ENCODE measurements at regions not wholly inside any gene's neighbourhood (a gene's known extent, or its start where the extent isn't known, plus 50 kb on each side); places are given as distances from the start of the nearest gene placed in this dataset.
"Not testable (repeated sequence)": the region's sequence is repeated elsewhere in the genome, so short reads cannot be mapped to it uniquely, and the experiment has no call there.

DNA sequence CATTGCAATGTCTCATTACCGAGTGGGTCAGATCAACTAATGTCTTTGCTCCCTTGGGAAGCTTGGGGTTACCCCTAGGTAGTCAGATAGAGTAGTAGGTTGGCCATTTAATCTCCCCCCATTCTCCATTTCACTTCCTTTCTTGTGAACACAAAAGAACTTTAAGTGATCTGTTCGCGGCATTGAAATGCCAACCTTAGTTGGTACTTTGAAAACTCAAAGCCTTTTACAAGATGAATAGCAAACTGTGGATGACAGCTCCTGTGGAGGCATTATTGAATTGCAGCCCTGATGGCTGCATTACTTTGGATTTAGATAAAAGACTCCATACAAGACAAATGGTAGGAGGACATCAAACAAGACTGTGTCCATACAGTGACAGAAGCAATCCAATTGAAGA, 469.1 kb downstream of the GBA3 start:
- DNase-seq: no peak

DNA sequence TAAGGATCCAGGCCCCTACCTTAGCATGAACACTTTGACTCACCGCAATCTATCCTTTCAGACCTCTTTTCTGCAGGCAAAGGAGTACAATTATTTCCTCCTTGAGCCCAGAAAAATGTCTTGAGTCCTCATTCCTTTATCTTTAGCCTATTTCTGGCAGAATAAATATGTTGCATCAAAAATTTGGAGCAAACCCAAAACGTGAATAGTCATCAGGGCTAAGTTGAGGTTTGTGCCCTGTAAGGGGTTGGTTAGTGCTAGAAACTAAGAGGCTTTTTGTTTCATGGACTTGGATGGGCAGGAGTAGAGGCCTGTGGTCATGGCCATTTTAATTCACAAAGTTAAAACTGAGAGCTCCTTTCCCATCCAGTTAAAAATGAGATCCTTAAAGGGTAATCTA, 460.3 kb downstream of the GBA3 start:
- no peak for DNase-seq

GRCh38 chr4:23149815-23150214, 457.1 kb downstream of the GBA3 start:
- no peak for DNase-seq

DNA sequence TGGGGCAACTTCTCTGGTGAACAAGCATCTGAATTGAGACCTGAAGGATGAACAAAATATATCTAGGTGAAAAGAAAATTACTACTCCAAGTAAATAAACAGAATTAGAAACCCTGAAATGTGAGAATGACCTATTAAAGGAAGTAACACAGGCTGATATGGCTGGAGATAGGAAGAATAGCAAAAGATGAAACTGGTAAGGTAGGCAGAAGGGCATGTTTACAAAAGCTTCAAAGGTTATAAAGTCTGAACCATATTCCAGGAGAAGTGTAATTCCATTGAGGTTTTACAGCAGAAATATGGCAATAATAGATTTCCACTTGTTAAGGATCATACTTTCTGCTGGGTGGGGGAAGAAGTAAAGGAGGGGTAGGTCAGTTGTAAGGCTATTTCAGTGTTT, 452.0 kb downstream of the GBA3 start:
- no peak for DNase-seq

GRCh38 chr4:23135792-23136645, 443.3 kb downstream of the GBA3 start:
- DNase-seq: no peak

GRCh38 chr4:23134331-23134730, 441.6 kb downstream of the GBA3 start:
- no peak for DNase-seq

DNA sequence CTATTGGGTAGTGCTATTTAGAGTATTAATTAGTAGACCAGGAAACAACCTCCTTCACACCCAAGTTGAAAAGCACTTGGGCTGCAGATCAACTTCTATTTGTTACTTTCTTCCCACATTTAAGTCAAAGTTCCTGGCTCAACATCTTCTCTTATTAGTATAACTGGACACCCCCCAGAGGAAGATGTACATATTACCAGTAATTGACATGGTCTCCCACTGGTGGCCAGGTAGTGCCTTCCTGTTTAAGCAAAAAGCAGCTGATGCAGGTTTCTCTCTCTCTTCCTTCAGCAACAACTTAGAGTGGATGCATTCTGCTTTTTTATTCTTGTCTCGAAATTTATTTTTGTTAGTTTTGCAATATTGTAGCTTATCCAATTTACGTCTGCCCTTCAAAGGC, 438.1 kb downstream of the GBA3 start:
- DNase-seq: no peak

- no peak for DNase-seq
Measured at GRCh38 chr4:23125118-23125517, 432.4 kb downstream of the GBA3 start.

- DNase-seq: no peak
Measured at GRCh38 chr4:23122666-23123400, 430.1 kb downstream of the GBA3 start.

DNA sequence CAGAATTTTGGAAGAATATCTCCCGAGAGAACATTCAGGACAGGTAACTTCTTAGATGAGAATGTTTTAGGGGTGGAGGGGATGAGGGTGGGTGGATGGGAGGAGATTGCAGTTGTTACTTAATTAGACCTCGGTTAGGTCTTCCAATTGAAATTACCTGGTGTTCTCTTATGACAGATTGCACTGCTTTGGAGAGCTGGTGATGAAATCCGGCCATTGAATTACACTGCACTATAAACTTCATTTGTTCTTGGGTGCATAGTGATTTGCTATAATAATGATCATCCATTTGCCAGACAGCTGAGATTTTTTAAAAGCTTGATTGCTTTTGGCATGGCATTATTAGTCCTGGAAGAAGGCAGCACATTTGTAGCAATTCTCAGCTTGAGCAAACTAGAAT, 427.6 kb downstream of the GBA3 start:
- no peak for DNase-seq

DNA sequence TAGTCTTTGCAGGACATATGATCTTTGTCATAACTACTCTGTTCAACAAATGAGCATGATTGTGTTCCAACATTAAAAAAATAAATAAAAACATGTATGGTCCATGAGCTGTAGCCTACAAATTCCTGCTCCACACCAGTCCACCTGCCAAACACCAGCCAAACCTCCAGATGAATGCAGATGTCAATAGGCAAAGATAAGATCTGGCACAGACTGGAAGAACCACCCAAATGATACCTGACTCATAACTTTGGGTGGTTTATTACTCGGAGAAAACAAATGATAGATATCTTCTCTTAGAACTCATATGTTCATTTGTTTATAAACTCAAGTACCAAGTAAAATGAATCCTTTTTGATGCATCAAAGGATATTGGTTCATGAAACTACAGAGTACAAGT, 425.1 kb downstream of the GBA3 start:
- no peak for DNase-seq

- DNase-seq: no peak
Measured at GRCh38 chr4:23114538-23114937, 421.8 kb downstream of the GBA3 start.

DNA sequence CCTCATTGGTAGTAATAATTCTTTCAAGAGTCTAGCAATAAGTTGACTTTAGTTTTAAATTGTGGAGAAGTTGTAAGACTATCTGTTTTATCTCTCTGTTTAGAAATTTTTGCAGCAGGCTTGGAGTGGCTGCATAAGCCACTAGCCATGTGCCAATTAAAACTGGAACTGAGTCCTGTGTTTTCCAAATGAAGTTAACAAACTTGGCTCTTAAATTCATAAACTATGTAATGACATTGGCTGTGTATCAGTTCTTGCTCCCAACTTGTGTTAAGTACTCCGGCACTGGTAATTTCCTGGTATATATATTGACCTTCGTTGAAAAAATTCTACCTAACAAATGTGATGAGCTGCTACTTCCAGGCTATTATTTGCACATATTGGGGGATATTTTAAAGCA, 420.4 kb downstream of the GBA3 start:
- DNase-seq: no peak

DNA sequence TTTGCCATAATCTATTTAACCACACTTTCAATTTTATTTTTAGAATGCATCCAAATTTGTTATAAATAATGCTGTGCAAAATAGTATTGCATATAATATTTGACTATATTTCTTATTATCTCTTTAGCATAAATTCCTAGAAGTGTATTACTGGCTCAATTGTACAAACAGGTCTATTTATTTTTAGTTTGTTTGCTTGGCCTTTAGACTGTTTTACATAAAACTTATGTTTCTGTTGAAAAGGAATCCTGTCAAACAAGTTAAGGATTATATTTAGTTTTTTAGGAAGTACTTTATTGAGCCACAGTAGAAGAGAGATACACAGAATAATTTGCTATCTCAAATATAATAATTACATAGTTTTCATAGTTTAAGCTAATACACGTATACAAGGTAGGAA, 413.8 kb downstream of the GBA3 start:
- no peak for DNase-seq

- DNase-seq: no peak
Measured at GRCh38 chr4:23105759-23106370, 413.1 kb downstream of the GBA3 start.

- DNase-seq: no peak
Measured at GRCh38 chr4:23097251-23097650, 404.5 kb downstream of the GBA3 start.

DNA sequence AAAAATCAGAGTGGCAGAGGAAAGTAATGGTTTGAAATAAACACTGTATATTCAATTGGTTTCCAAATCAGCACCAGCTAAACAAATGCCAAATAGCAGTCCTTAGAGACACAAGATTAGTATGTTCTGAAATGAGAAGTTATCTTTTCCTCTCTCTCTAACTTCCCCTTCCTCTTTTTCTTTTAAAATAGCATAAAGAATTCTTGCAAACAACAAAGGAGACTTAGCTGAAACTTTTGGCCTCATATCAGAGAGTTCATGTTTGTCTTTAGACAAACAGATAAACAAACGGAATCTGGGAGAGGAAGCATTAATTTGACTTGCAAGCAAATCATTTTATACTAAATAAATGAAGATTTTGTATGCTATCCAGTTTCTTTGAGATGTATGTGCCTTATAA, 399.0 kb downstream of the GBA3 start:
- DNase-seq: no peak

GRCh38 chr4:23085249-23085568, 392.5 kb downstream of the GBA3 start:
- DNase-seq: no peak

DNA sequence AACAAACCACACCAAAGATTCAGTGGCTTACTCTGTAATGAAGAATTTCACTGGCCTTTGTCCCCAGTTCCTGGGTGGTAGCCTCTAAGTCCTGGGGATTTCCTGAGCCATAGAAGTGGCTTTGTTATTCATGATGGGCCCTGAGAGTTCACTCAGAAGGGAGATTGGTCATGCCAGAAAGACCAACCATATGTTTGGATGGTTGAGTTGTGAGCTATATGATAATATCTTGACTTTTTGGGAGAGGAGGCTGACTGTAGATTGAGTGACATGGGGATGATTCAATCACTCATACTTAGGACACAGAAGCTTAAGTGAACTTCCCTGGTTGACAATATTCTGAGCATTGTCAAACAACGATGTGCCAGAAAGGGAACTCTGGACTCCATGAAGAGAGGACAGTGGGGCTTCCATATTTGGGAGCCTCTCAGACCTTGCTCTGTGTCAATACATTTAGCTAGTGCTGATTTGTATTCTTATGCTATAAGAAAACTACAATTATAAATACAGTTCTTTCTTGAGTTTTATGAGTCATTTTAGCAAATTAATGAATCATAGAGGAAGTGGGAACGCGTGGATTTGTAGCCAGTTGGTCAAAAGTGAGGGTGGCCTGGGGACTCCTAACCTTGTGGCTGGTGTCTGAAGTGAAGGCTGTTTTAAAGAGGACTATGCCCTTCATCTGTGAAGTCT, 392.0 kb downstream of the GBA3 start:
- DNase-seq: no peak

DNA sequence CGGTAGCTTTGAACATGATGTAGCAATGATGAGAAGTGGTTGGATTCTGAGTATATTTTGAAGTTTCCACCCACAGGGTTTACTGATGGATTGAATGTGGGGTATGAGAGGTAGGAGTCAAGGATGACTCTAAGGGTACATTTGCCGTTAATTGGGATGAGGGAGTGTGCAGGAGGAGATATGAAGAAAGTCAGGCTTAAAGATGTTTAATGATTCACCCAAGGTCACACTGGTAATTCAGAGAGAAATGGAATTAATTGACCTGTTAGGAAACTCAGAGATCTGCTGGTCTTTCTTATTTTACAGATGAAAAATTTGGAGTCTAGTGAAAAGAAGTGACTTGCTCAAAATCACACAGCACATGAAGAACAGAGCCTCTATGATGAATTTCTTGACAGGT, 390.7 kb downstream of the GBA3 start:
- no peak for DNase-seq

- DNase-seq: not testable (repeated sequence)
Measured at GRCh38 chr4:23080171-23080570, 387.4 kb downstream of the GBA3 start.

GRCh38 chr4:23070848-23071570, 378.3 kb downstream of the GBA3 start:
- DNase-seq: no peak

GRCh38 chr4:23068756-23069155, 376.0 kb downstream of the GBA3 start:
- DNase-seq: no peak

Measured in NCI-H1436 treated with DMSO at 0.1 percent for 48 hours (cell line).